GM12892 (cell line): ENCODE measurements at regions not wholly inside any gene's neighbourhood (a gene's known extent, or its start where the extent isn't known, plus 50 kb on each side); places are given as distances from the start of the nearest gene placed in this dataset.

ENCODE experiments used
- POLR2A ChIP-seq: IDR thresholded peaks from 2 replicates; pipeline ENCODE4 v1.6.1; 2011; ENCODE audit warnings: low read depth, low read length, control low read depth
- POLR2AphosphoS5 ChIP-seq: IDR thresholded peaks from 2 replicates; pipeline ENCODE4 v1.6.1; 2011; ENCODE audit warnings: low read depth, low read length, control low read depth
- TAF1 ChIP-seq: IDR thresholded peaks from 2 replicates; pipeline ENCODE4 v1.6.1; 2011; ENCODE audit warnings: low read depth, mild to moderate bottlenecking, control low read depth, low read length, borderline replicate concordance

GRCh38 chr1:72568113-72568512 lies 285.8 kb upstream of the NEGR1 start:
- TF ChIP-seq POLR2A, result no peak
- TF ChIP-seq POLR2AphosphoS5, result no peak
- TF ChIP-seq TAF1, result no peak
